IMR-90 (cell line): ENCODE measurements at regions not wholly inside any gene's neighbourhood (a gene's known extent, or its start where the extent isn't known, plus 50 kb on each side); places are given as distances from the start of the nearest gene placed in this dataset.

Experiments
- BHLHE40 ChIP-seq: fragments of 150-350 bp; IDR thresholded peaks from 2 replicates; pipeline ENCODE4 v1.6.1; 2016; ENCODE audit warnings: mild to moderate bottlenecking, low read depth, low read length
- CEBPB ChIP-seq: IDR thresholded peaks from 2 replicates; pipeline ENCODE4 v1.6.1; 2012; ENCODE audit warnings: low read depth, low read length, improper control_type of control experiment
- CHD1 ChIP-seq: IDR thresholded peaks from 2 replicates; pipeline ENCODE4 v1.6.1; 2012; ENCODE audit warnings: low read depth, low read length, improper control_type of control experiment
- FOS ChIP-seq: fragments of 150-350 bp; IDR thresholded peaks from 2 replicates; pipeline ENCODE4 v1.6.1; 2016; ENCODE audit warnings: low read depth, low read length
- MAFK ChIP-seq: IDR thresholded peaks from 2 replicates; pipeline ENCODE4 v1.6.1; 2012; ENCODE audit warnings: low read depth, low read length, improper control_type of control experiment
- MXI1 ChIP-seq: IDR thresholded peaks from 2 replicates; pipeline ENCODE4 v1.6.1; 2012; ENCODE audit warnings: low read depth, mild to moderate bottlenecking, low read length, moderate library complexity, borderline replicate concordance
- POLR2A ChIP-seq: IDR thresholded peaks from 2 replicates; pipeline ENCODE4 v1.6.1; 2012; ENCODE audit warnings: mild to moderate bottlenecking, low read depth, low read length
- RAD21 ChIP-seq: IDR thresholded peaks from 2 replicates; pipeline ENCODE4 v1.6.1; 2012; ENCODE audit warnings: low read length, improper control_type of control experiment
- RCOR1 ChIP-seq: IDR thresholded peaks from 2 replicates; pipeline ENCODE4 v1.6.1; 2012; ENCODE audit warnings: mild to moderate bottlenecking, low read length, improper control_type of control experiment; ENCODE audit not compliant: insufficient replicate concordance
- RFX5 ChIP-seq: IDR thresholded peaks from 2 replicates; pipeline ENCODE4 v1.8.0; 2012; ENCODE audit warnings: low read depth, mild to moderate bottlenecking, low read length, moderate library complexity
- TF ChIP-seq, protein P1 (sequence below): conservative IDR thresholded peaks from 2 replicates; pipeline ENCODE4 v1.5.1; 2012; ENCODE audit warnings: mild to moderate bottlenecking, low read depth, low read length, improper control_type of control experiment
- TF ChIP-seq, protein P2 (sequence below): fragments of 150-350 bp; IDR thresholded peaks from 2 replicates; pipeline ENCODE4 v1.6.1; 2016; ENCODE audit warnings: low read depth, mild to moderate bottlenecking, low read length, moderate library complexity, borderline replicate concordance
- TF ChIP-seq, protein P3 (sequence below): fragments of 150-350 bp; IDR thresholded peaks from 2 replicates; pipeline ENCODE4 v1.6.1; 2017; ENCODE audit warnings: mild to moderate bottlenecking, antibody characterized with exemption, low read length, low read depth

DNA sequence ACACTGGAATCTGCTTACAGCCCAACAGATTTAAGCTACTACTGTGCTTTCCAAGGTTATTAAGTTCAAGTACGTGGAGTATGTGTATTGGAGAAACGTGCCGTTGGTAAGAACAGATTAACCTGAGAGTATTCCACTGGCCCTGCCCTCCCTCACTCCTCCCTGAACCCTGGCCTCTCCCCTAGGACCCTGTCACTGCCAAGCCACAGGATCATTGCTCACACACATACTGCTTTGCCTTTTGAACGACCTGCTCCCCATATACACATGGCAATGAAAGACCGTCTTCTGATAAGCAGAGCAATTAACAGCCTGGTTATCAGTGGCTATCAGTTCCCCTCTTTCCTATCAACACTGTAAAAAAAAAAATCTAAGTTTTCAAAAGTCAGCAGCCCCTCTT is 458.9 kb upstream of the DYNLRB2 start:
- TF ChIP-seq BHLHE40 (no peak), POLR2A (no peak), MAFK (no peak), RFX5 (no peak), FOS (no peak), CEBPB (no peak), RCOR1 (no peak), MXI1 (no peak), RAD21 (no peak), CHD1 (no peak)
- TF ChIP-seq, protein P1, sequence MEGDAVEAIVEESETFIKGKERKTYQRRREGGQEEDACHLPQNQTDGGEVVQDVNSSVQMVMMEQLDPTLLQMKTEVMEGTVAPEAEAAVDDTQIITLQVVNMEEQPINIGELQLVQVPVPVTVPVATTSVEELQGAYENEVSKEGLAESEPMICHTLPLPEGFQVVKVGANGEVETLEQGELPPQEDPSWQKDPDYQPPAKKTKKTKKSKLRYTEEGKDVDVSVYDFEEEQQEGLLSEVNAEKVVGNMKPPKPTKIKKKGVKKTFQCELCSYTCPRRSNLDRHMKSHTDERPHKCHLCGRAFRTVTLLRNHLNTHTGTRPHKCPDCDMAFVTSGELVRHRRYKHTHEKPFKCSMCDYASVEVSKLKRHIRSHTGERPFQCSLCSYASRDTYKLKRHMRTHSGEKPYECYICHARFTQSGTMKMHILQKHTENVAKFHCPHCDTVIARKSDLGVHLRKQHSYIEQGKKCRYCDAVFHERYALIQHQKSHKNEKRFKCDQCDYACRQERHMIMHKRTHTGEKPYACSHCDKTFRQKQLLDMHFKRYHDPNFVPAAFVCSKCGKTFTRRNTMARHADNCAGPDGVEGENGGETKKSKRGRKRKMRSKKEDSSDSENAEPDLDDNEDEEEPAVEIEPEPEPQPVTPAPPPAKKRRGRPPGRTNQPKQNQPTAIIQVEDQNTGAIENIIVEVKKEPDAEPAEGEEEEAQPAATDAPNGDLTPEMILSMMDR: no peak
- TF ChIP-seq, protein P2, sequence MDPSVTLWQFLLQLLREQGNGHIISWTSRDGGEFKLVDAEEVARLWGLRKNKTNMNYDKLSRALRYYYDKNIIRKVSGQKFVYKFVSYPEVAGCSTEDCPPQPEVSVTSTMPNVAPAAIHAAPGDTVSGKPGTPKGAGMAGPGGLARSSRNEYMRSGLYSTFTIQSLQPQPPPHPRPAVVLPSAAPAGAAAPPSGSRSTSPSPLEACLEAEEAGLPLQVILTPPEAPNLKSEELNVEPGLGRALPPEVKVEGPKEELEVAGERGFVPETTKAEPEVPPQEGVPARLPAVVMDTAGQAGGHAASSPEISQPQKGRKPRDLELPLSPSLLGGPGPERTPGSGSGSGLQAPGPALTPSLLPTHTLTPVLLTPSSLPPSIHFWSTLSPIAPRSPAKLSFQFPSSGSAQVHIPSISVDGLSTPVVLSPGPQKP: no peak
- TF ChIP-seq, protein P3, sequence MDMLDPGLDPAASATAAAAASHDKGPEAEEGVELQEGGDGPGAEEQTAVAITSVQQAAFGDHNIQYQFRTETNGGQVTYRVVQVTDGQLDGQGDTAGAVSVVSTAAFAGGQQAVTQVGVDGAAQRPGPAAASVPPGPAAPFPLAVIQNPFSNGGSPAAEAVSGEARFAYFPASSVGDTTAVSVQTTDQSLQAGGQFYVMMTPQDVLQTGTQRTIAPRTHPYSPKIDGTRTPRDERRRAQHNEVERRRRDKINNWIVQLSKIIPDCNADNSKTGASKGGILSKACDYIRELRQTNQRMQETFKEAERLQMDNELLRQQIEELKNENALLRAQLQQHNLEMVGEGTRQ: no peak
